ENCODE measurements at regions not wholly inside any gene's neighbourhood (a gene's known extent, or its start where the extent isn't known, plus 50 kb on each side); places are given as distances from the start of the nearest gene placed in this dataset.
"Not testable (repeated sequence)": the region's sequence is repeated elsewhere in the genome, so short reads cannot be mapped to it uniquely, and the experiment has no call there.

DNA sequence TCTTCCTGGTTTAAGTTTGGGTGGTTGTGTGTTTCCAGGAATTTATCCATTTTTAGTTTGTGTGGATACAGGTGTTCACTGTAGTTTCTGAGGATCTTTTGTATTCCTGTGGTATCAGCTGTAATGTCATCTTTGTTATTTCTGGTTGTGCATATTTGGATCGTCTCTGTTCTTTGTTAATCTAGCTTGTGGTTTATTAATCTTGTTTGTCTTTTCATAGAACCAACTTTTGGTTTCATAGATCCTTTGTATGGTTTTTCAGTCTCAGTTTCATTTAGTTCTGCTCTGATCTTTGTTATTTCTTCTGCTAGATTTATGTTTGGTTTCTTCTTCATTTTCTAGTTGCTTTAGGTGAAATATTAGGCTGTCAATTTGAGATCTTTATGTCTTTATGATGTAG, 202.4 kb upstream of the ZSWIM2 start:
- no peak overlapping the region for H3K4me3 ChIP-seq
- no peaks in the 10 kb centered on the region for H3K4me1 ChIP-seq
- H3K9me3 ChIP-seq: peaks cover 0 to 20% (median 0%) of the 10 kb centered on the region in 4 donors
- H3K36me3 ChIP-seq: no peaks in the 10 kb centered on the region
- TF ChIP-seq POLR2A (IDR thresholded peaks at IDR 0.05): no peak
- TF ChIP-seq, protein P1, sequence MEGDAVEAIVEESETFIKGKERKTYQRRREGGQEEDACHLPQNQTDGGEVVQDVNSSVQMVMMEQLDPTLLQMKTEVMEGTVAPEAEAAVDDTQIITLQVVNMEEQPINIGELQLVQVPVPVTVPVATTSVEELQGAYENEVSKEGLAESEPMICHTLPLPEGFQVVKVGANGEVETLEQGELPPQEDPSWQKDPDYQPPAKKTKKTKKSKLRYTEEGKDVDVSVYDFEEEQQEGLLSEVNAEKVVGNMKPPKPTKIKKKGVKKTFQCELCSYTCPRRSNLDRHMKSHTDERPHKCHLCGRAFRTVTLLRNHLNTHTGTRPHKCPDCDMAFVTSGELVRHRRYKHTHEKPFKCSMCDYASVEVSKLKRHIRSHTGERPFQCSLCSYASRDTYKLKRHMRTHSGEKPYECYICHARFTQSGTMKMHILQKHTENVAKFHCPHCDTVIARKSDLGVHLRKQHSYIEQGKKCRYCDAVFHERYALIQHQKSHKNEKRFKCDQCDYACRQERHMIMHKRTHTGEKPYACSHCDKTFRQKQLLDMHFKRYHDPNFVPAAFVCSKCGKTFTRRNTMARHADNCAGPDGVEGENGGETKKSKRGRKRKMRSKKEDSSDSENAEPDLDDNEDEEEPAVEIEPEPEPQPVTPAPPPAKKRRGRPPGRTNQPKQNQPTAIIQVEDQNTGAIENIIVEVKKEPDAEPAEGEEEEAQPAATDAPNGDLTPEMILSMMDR (IDR thresholded peaks at IDR 0.05): no peak
- TF ChIP-seq EP300 (IDR thresholded peaks at IDR 0.05): no peak
- no peak overlapping the region for H3K27ac ChIP-seq
- no peaks in the 10 kb centered on the region for H3K27me3 ChIP-seq
- WGBS, 2 donors: 31 to 53% methylated on average over 1 of the region's 1 CpG
- no peak for DNase-seq (ENCODE audit: low spot score in 2 of 2)

DNA sequence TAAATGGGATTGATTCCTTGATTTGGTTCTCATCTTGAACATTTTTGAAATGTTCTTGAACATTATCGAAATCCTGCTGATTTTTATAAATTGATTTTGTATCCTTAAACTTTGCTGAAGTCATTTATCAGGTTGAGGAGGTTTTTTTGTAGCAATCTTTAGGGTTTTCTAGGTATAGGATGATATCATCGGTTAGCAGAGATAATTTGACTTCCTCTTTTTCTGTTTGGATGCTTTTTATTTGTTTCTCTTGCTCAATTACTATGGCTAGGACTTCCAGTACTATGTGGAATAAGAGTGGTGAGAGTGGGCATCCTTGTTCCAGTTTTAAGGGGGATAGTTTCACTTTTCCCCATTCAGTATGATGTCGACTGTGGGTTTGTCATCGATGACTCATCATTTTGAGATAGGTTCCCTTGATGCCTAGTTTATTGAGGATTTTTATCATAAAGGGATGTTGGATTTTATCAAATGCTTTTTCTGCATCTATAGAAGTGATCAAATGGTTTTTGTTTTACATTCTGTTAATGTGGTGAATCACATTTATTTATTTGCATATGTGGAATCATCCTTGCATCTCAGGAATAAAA, 201.5 kb upstream of the ZSWIM2 start:
- Histone ChIP-seq H3K9me3 (peaks cover 0 to 20% (median 0%) of the 10 kb centered on the region in 4 donors), H3K36me3 (no peaks in the 10 kb centered on the region), H3K27me3 (no peaks in the 10 kb centered on the region), H3K4me3 (no peak overlapping the region), H3K27ac (no peak overlapping the region), H3K4me1 (no peaks in the 10 kb centered on the region)
- WGBS, 2 donors: 94 to 96% methylated on average over 4 of the region's 4 CpGs
- TF ChIP-seq, protein P1 (IDR thresholded peaks at IDR 0.05): no peak
- TF ChIP-seq POLR2A (IDR thresholded peaks at IDR 0.05): no peak
- TF ChIP-seq EP300 (IDR thresholded peaks at IDR 0.05): no peak
- DNase-seq (ENCODE audit: low spot score in 2 of 2): no peak

DNA sequence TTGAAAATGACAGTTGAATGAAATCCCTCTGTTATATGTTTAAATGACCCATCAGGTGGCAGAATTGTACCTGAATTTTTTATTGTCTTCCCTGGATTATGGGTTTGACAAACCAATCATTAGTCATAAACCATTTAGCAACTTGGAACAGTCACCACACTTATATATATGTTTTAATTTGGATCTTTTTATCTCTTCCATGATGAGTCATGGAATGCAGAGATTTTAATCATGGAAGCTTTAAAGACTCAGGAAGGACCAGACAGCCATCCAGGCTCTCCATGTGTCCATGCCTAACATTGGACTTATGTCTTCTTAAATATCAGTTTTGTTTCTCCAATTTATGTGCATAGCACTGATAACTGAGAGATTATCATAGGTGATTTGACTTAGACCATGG, 188.3 kb upstream of the ZSWIM2 start:
- Histone ChIP-seq H3K9me3 (no peaks in the 10 kb centered on the region), H3K27me3 (no peaks in the 10 kb centered on the region), H3K4me1 (no peaks in the 10 kb centered on the region), H3K27ac (no peak overlapping the region), H3K36me3 (no peaks in the 10 kb centered on the region), H3K4me3 (no peak overlapping the region)
- DNase-seq (ENCODE audit: low spot score in 2 of 2): no peak
- TF ChIP-seq EP300 (IDR thresholded peaks at IDR 0.05) (no peak), POLR2A (IDR thresholded peaks at IDR 0.05) (no peak)

DNA sequence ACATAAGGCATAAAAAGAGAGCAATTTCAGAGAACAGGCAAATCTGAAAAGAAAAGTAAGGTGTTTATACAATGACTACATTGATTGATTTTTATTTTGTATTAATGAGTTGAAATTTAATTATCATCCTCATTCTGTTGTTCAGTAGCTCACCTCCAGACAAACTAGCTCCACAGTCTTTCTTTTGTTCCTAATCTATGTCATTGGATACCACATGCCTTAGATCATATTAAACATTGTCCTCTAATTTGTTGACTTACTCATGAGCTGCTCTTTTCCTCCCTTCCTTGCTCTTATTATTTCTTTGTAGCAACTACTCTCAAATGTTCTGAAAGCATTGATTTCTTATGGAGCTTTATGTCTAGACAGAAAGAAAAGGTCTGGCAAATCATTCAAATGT, 185.5 kb upstream of the ZSWIM2 start:
- TF ChIP-seq, protein P1 (IDR thresholded peaks at IDR 0.05): no peak
- TF ChIP-seq EP300 (IDR thresholded peaks at IDR 0.05) (no peak), POLR2A (IDR thresholded peaks at IDR 0.05) (no peak)
- no peaks in the 10 kb centered on the region for H3K36me3 ChIP-seq
- no peaks in the 10 kb centered on the region for H3K4me1 ChIP-seq
- H3K9me3 ChIP-seq: peaks cover 0 to 5% (median 0%) of the 10 kb centered on the region in 4 donors
- no peak overlapping the region for H3K27ac ChIP-seq
- no peak for DNase-seq (ENCODE audit: low spot score in 2 of 2)
- no peaks in the 10 kb centered on the region for H3K27me3 ChIP-seq
- no peak overlapping the region for H3K4me3 ChIP-seq

DNA sequence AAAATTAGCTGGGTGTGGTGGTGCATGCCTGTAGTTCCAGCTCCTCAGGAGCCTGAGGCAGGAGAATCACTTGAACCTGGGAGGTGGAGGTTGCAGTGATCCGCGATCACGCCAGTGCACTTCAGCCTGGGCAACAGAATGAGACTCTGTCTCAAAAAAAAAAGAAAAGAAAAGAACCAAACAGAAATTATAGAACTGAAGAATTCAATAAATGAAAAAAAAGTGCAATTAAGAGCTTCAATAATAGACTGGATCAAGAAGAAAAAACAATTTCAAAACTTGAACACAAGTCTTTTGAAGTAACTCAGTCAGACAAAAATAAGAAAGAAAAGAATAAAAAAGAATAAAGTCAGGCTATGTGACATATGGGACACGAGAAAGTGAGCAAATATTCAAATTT, 175.8 kb upstream of the ZSWIM2 start:
- Histone ChIP-seq H3K36me3 (no peaks in the 10 kb centered on the region), H3K27ac (no peak overlapping the region), H3K9me3 (peaks cover 0 to 29% (median 3%) of the 10 kb centered on the region in 4 donors), H3K27me3 (no peaks in the 10 kb centered on the region), H3K4me3 (no peak overlapping the region), H3K4me1 (no peaks in the 10 kb centered on the region)
- WGBS, 2 donors: 92 to 94% methylated on average over 4 of the region's 4 CpGs
- no peak for DNase-seq (ENCODE audit: low spot score in 2 of 2)
- no peak for TF ChIP-seq POLR2A (IDR thresholded peaks at IDR 0.05)
- TF ChIP-seq, protein P1 (IDR thresholded peaks at IDR 0.05): no peak

DNA sequence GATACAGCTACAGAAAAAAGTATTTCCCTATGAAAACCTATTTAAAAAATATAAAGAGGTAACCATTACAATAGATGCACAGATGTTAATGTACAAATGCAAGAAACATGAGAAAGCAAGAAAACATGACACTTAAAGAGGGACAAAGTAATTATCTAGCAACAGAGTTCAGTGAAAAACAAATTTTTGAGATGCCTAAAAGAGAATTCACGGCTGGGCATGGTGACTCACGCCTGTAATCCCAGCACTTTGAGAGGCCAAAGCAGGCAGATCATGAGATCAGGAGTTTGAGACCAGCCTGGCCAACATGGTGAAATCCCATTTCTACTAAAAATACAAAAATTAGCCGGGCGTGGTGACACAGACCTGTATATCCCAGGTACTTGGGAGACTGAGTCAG, 175.0 kb upstream of the ZSWIM2 start:
- not testable (repeated sequence) for H3K36me3 ChIP-seq; H3K4me3 ChIP-seq; DNase-seq (ENCODE audit: low spot score in 2 of 2); H3K27ac ChIP-seq; H3K27me3 ChIP-seq; H3K4me1 ChIP-seq
- peaks cover 0 to 25% (median 3%) of the 10 kb centered on the region in 4 donors for H3K9me3 ChIP-seq
- 92 to 93% methylated on average over 4 of the region's 4 CpGs for WGBS, 2 donors

Measured in tibial nerve (tissue), 4 donors.